ENCODE measurements at regions not wholly inside any gene's neighbourhood (a gene's known extent, or its start where the extent isn't known, plus 50 kb on each side); places are given as distances from the start of the nearest gene placed in this dataset.

DNA sequence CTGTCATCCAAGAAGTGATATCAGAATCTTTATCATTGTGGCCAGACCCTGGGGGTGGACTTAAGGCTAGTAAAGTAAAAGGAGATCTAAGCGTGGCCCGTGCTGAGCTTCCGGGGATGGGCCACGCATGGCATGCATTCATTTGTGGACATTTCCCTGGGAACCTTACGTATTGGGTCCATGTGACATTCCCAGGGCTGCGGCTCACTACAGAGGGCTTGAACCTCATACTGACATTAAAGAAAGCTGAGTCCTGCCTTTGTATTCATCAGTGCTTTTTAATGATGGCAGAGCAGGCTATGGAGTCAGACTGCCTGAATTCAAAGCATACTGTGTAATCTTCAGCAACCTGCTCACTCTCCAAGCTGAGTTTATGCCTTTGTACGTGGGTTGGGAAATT, 152.2 kb upstream of the AFDN start:
- TF ChIP-seq CTCF (IDR thresholded peaks at IDR 0.05; ENCODE audit: low read length) (no peak), EZH2phosphoT487 (IDR thresholded peaks at IDR 0.05; ENCODE audit: low read length) (no peak)

Data from MM.1S (cell line).